ENCODE measurements at regions not wholly inside any gene's neighbourhood (a gene's known extent, or its start where the extent isn't known, plus 50 kb on each side); places are given as distances from the start of the nearest gene placed in this dataset.

DNA sequence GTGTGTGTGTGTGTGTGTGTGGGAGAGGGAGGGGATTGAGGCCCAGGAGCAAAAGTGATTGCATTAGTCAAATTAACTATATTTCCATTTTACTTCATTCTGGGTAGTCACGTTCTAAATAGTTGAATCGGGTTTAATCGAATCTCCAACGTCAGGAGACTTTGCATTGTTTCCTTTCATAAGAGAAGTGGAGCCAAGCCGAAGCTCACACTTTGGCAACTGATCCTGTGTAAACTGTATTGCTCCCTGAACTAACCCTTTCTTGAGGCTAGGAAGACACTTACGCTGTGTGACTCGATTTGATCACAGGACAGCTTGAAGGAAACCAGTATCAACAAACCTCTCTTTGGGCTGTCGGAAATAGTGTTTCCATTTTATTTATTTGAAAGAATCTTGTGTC lies 363.4 kb upstream of the ATP2B1 start:
- TF ChIP-seq POLR2AphosphoS5 (IDR thresholded peaks at IDR 0.05; ENCODE audit: insufficient read depth, low read depth, low read length): no peak
- TF ChIP-seq, protein P1, sequence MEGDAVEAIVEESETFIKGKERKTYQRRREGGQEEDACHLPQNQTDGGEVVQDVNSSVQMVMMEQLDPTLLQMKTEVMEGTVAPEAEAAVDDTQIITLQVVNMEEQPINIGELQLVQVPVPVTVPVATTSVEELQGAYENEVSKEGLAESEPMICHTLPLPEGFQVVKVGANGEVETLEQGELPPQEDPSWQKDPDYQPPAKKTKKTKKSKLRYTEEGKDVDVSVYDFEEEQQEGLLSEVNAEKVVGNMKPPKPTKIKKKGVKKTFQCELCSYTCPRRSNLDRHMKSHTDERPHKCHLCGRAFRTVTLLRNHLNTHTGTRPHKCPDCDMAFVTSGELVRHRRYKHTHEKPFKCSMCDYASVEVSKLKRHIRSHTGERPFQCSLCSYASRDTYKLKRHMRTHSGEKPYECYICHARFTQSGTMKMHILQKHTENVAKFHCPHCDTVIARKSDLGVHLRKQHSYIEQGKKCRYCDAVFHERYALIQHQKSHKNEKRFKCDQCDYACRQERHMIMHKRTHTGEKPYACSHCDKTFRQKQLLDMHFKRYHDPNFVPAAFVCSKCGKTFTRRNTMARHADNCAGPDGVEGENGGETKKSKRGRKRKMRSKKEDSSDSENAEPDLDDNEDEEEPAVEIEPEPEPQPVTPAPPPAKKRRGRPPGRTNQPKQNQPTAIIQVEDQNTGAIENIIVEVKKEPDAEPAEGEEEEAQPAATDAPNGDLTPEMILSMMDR (IDR thresholded peaks at IDR 0.05; ENCODE audit: extremely low read depth in 1 of 2, insufficient read depth in 1 of 2, low read depth in 1 of 2, low read length in 2 of 2): no peak
- TF ChIP-seq, protein P2, sequence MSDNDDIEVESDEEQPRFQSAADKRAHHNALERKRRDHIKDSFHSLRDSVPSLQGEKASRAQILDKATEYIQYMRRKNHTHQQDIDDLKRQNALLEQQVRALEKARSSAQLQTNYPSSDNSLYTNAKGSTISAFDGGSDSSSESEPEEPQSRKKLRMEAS (IDR thresholded peaks at IDR 0.05; ENCODE audit: insufficient read depth, insufficient read length): no peak
- TF ChIP-seq POLR2A (IDR thresholded peaks at IDR 0.05; ENCODE audit: low read depth, low read length): no peak
- no peak for TF ChIP-seq FOS (IDR thresholded peaks at IDR 0.05; ENCODE audit: borderline replicate concordance, insufficient read depth, low read length)
- TF ChIP-seq MYC (IDR thresholded peaks at IDR 0.05; ENCODE audit: low read depth, low read length): no peak
